Tibial artery (tissue), 4 donors: ENCODE measurements at regions not wholly inside any gene's neighbourhood (a gene's known extent, or its start where the extent isn't known, plus 50 kb on each side); places are given as distances from the start of the nearest gene placed in this dataset.

Experiments used
- DNase-seq, 2 donors: peaks; one replicate each; pipeline ENCODE4 v3.0.0-alpha.2; 2019
- H3K27ac ChIP-seq, 2 donors: fragments of 200-600 bp; sonication (generic) in 1 of 2; 1 replicate in 1 of 2; 2 replicates in 1 of 2; pipeline ENCODE4 v1.5.1; 2018 to 2019; ENCODE audit warnings: mild to moderate bottlenecking in 1 of 2
- H3K27me3 ChIP-seq, 2 donors: fragments of 200-600 bp; sonication (generic) in 1 of 2; one replicate each; pipeline versions ENCODE4 v1.5.1 to v1.6.0; 2016 to 2019
- H3K36me3 ChIP-seq, 3 donors: fragments of 200-600 bp; sonication (generic) in 2 of 3; one replicate each; pipeline ENCODE4 v1.5.1; 2016 to 2019; ENCODE audit warnings: mild to moderate bottlenecking in 2 of 3
- H3K4me1 ChIP-seq, 4 donors: fragments of 200-600 bp; sonication (generic) in 2 of 4; 1 replicate in 3 of 4; 2 replicates in 1 of 4; pipeline ENCODE4 v1.5.1; 2016 to 2019
- H3K4me3 ChIP-seq, 2 donors: fragments of 200-600 bp; sonication (generic) in 1 of 2; 1 replicate in 1 of 2; 2 replicates in 1 of 2; pipeline ENCODE4 v1.5.1; 2018 to 2019; ENCODE audit warnings: mild to moderate bottlenecking in 2 of 2
- H3K9me3 ChIP-seq, 3 donors: fragments of 200-600 bp; sonication (generic) in 1 of 3; one replicate each; pipeline ENCODE4 v1.5.1; 2016 to 2019
- CTCF ChIP-seq, 2 experiments: fragments of 200-600 bp in 1 of 2; fragments of 450-650 bp in 1 of 2; IDR thresholded peaks; one replicate each; pipeline ENCODE4 v1.5.1; 2017 to 2019; ENCODE audit warnings: antibody characterized with exemption in 2 of 2, mild to moderate bottlenecking in 1 of 2, moderate library complexity in 1 of 2
- intact Hi-C: fragments of 100-400 bp; cut with DNase I; formaldehyde crosslinking; loops from one replicate; pipeline ENCODE4 v1.15.0; 2023; ENCODE audit warnings: low total_unique reads

GRCh38 chr4:74654230-74654681 lies 140.1 kb downstream of the BTC start:
- DNase-seq, result no peak
- H3K4me1 ChIP-seq, result no peaks in the 10 kb centered on the region
- H3K27ac ChIP-seq, result no peak overlapping the region
- H3K4me3 ChIP-seq, result no peak overlapping the region
- intact Hi-C loops, result no loop called here
- H3K27me3 ChIP-seq, result no peaks in the 10 kb centered on the region
- no peaks in the 10 kb centered on the region for H3K9me3 ChIP-seq
- no peak for TF ChIP-seq CTCF (IDR thresholded peaks at IDR 0.05)
- no peaks in the 10 kb centered on the region for H3K36me3 ChIP-seq

DNA sequence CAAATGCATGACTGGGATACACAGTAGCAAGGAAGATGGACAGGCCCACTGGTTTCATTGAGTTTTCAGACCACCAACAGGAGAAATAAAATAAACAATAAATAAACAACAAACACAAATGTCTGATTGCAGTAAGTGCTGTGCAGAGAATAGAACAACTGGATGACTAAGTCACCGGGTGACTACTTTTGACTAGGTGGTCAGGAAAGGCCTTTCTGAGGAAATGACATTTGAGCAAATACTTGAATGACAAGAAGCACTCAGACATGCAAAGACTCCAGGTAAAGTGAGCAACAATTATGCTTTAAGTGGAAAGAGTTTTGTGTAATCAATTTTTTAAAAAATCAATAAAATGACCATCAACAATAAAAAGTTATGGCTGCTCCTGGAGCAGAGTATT lies 137.7 kb downstream of the BTC start:
- Histone ChIP-seq H3K4me3 (no peak overlapping the region), H3K27ac (no peak overlapping the region), H3K9me3 (no peaks in the 10 kb centered on the region), H3K27me3 (no peaks in the 10 kb centered on the region), H3K36me3 (no peaks in the 10 kb centered on the region), H3K4me1 (peaks cover 0 to 10% (median 2%) of the 10 kb centered on the region in 4 donors)
- intact Hi-C loops, result no loop called here
- no peak for TF ChIP-seq CTCF (IDR thresholded peaks at IDR 0.05)
- no peak for DNase-seq

GRCh38 chr4:74658116-74658515 lies 136.2 kb downstream of the BTC start:
- Histone ChIP-seq H3K27ac (no peak overlapping the region), H3K27me3 (no peaks in the 10 kb centered on the region), H3K9me3 (no peaks in the 10 kb centered on the region), H3K4me3 (no peak overlapping the region), H3K36me3 (no peaks in the 10 kb centered on the region), H3K4me1 (peaks cover 0 to 10% (median 2%) of the 10 kb centered on the region in 4 donors)
- TF ChIP-seq CTCF (IDR thresholded peaks at IDR 0.05), result no peak
- no peak for DNase-seq
- intact Hi-C loops, result no loop called here

- Histone ChIP-seq H3K9me3 (no peaks in the 10 kb centered on the region), H3K4me3 (no peak overlapping the region), H3K27me3 (no peaks in the 10 kb centered on the region), H3K27ac (no peak overlapping the region), H3K4me1 (peaks cover 0 to 10% (median 2%) of the 10 kb centered on the region in 4 donors), H3K36me3 (no peaks in the 10 kb centered on the region)
- intact Hi-C loops, result no loop called here
- DNase-seq, result no peak
- no peak for TF ChIP-seq CTCF (IDR thresholded peaks at IDR 0.05)
Observed at GRCh38 chr4:74659576-74660411, 134.5 kb downstream of the BTC start.

- no peaks in the 10 kb centered on the region for H3K27me3 ChIP-seq
- no peaks in the 10 kb centered on the region for H3K36me3 ChIP-seq
- H3K4me3 ChIP-seq, result no peak overlapping the region
- intact Hi-C loops, result no loop called here
- H3K9me3 ChIP-seq, result no peaks in the 10 kb centered on the region
- no peak for DNase-seq
- no peak overlapping the region for H3K27ac ChIP-seq
- TF ChIP-seq CTCF (IDR thresholded peaks at IDR 0.05), result no peak
- peaks cover 0 to 10% (median 2%) of the 10 kb centered on the region in 4 donors for H3K4me1 ChIP-seq
Observed at GRCh38 chr4:74660866-74661265, 133.5 kb downstream of the BTC start.
